ENCODE measurements at regions not wholly inside any gene's neighbourhood (a gene's known extent, or its start where the extent isn't known, plus 50 kb on each side); places are given as distances from the start of the nearest gene placed in this dataset.

DNA sequence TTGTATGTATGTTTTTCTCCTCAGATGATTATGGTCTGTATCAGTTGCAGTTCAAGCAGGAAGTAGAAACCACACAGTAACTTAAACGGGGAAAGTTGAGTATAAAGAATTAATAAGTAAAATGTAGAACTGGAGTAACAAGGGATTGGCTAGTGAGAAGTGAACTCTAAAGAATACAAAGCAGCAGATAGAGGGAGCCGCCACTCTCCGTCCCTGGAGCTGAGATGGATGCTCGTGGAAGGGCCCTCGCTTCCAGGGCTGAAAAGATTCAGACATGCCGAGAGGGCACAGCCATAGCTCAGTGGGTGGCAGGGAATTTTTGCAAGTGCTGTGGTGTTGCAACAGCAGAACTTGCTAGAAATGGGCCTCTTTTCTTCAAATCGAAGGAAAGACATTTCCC is 155.8 kb downstream of the COL6A3 start:
- DNase-seq = no peak
- TF ChIP-seq, protein P1, sequence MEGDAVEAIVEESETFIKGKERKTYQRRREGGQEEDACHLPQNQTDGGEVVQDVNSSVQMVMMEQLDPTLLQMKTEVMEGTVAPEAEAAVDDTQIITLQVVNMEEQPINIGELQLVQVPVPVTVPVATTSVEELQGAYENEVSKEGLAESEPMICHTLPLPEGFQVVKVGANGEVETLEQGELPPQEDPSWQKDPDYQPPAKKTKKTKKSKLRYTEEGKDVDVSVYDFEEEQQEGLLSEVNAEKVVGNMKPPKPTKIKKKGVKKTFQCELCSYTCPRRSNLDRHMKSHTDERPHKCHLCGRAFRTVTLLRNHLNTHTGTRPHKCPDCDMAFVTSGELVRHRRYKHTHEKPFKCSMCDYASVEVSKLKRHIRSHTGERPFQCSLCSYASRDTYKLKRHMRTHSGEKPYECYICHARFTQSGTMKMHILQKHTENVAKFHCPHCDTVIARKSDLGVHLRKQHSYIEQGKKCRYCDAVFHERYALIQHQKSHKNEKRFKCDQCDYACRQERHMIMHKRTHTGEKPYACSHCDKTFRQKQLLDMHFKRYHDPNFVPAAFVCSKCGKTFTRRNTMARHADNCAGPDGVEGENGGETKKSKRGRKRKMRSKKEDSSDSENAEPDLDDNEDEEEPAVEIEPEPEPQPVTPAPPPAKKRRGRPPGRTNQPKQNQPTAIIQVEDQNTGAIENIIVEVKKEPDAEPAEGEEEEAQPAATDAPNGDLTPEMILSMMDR (IDR thresholded peaks at IDR 0.05) = no peak
- POLR2A ChIA-PET = no interaction called here
- CTCF ChIA-PET = no interaction called here
- intact Hi-C loops (cut with micrococcal nuclease) = no loop called here
- Mint-ChIP-seq H3K36me3 (ENCODE audit: low read depth) (no peaks in the 10 kb centered on the region), H3K27ac (no peak overlapping the region), H3K4me1 (no peaks in the 10 kb centered on the region), H3K4me3 (no peak overlapping the region), H3K27me3 (peaks cover 9% of the 10 kb centered on the region), H3K9me3 (no peaks in the 10 kb centered on the region)
- ATAC-seq (ENCODE audit: low read depth) = no peak

DNA sequence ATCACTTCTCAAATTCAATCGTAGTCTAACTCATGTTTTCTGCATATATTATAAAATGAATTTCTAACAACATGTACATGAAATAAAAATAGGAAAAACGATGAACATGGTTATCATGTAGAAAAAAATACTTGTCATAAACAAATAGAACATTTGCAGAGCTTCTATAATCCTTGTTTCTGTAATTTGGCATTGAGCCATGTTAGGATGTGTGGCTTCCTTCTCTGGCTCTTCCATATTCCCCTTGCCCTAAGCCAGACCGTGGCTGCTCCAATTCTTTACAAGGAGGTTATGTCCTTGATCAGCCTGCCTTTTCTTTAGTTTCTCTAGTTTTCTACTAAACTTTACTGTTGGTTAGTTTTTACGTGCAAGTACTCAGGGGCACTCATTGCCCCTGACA is 155.3 kb downstream of the COL6A3 start:
- intact Hi-C loops (cut with micrococcal nuclease) = no loop called here
- H3K9me3 Mint-ChIP-seq = no peaks in the 10 kb centered on the region
- no peaks in the 10 kb centered on the region for H3K4me1 Mint-ChIP-seq
- TF ChIP-seq, protein P1 (IDR thresholded peaks at IDR 0.05) = no peak
- ATAC-seq (ENCODE audit: low read depth) = no peak
- POLR2A ChIA-PET = no interaction called here
- CTCF ChIA-PET = no interaction called here
- no peak overlapping the region for H3K4me3 Mint-ChIP-seq
- peaks cover 9% of the 10 kb centered on the region for H3K27me3 Mint-ChIP-seq
- no peaks in the 10 kb centered on the region for H3K36me3 Mint-ChIP-seq (ENCODE audit: low read depth)
- DNase-seq = no peak
- no peak overlapping the region for H3K27ac Mint-ChIP-seq

DNA sequence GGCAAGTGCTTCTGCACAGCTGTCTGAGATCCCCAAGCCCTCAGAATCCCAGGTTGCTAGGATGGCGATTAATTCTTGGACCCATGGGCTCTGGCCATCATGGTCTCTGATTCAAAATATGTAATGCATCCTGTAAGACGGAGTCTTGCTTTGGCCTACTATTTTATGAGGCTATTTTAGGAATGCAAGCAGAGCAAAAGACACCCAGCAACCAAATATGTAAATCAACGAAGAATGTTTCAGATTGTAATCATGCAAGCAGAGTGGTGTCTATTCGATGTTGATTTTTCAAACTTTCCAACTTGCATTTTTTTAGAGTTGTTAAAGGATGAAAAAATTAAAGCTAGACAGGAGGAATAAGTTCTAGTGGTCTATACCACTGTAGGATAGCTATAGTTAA is 154.8 kb downstream of the COL6A3 start:
- ChIA-PET POLR2A (no interaction called here), CTCF (no interaction called here)

DNA sequence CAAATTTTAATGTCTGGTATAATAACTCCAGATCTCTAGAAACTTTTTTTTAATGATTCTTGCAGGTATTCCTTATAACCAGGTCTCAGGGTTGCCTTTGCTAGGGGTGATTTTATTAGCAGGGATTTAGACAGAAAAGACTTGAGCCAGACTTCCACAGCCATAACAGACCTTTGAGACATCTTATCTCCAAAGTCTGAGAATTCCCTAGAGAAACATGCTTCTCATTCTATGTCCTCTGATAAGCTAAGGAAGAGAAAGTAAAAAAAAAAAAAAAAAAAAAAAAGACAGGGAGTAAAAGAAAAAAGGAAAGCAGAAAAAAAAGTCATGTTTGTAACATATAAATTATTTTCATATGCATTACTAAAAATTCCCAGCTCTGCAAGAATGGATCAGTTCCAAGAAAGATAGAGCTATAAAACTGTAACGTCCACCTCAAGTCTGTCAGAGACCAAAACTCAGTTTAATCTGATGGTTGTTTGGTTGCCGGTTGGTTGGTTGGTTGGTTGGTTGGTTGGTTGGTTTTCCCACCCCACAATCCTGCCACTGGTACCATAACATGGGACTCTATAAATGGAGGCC is 153.8 kb downstream of the COL6A3 start:
- TF ChIP-seq, protein P1 (IDR thresholded peaks at IDR 0.05) = no peak
- POLR2A ChIA-PET = no interaction called here
- Mint-ChIP-seq H3K4me1 (no peaks in the 10 kb centered on the region), H3K4me3 (no peak overlapping the region), H3K27ac (no peak overlapping the region), H3K36me3 (ENCODE audit: low read depth) (no peaks in the 10 kb centered on the region), H3K27me3 (peaks cover 9% of the 10 kb centered on the region), H3K9me3 (no peaks in the 10 kb centered on the region)
- CTCF ChIA-PET = no interaction called here
- ATAC-seq (ENCODE audit: low read depth) (no peak), DNase-seq (no peak)
- intact Hi-C loops (cut with micrococcal nuclease) = no loop called here

More for the DNA sequence above, 154.8 kb downstream of the COL6A3 start:
- Mint-ChIP-seq H3K27ac (no peak overlapping the region), H3K4me1 (no peaks in the 10 kb centered on the region), H3K4me3 (no peak overlapping the region), H3K36me3 (ENCODE audit: low read depth) (no peaks in the 10 kb centered on the region), H3K27me3 (peaks cover 9% of the 10 kb centered on the region), H3K9me3 (no peaks in the 10 kb centered on the region)
- TF ChIP-seq, protein P1 (IDR thresholded peaks at IDR 0.05) = no peak
- DNase-seq = no peak
- intact Hi-C loops (cut with micrococcal nuclease) = no loop called here
- ATAC-seq (ENCODE audit: low read depth) = no peak

DNA sequence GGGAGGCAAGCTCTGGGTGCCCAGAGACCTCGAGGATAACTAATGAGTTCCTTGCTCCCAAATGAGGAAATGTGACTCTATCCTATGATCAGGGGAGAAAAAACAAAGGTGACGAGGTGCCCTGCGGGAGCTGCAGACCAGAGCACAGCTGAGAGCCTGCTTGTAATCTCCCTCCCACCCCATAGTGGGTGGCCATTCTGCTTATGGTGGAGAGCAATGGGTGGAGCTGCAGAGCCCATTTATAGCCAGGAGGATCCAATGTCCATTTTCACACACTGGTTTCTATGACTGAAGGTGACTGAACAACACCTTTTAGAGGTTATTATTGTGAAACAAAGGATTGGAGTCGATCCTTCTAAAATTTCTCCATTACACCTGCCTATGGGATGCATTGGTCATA is 153.3 kb downstream of the COL6A3 start:
- ChIA-PET CTCF (no interaction called here), POLR2A (no interaction called here)
- DNase-seq (no peak), ATAC-seq (ENCODE audit: low read depth) (no peak)
- no peak overlapping the region for H3K27ac Mint-ChIP-seq
- H3K4me1 Mint-ChIP-seq = no peaks in the 10 kb centered on the region
- no peaks in the 10 kb centered on the region for H3K36me3 Mint-ChIP-seq (ENCODE audit: low read depth)
- H3K4me3 Mint-ChIP-seq = no peak overlapping the region
- no peaks in the 10 kb centered on the region for H3K9me3 Mint-ChIP-seq
- TF ChIP-seq, protein P1 (IDR thresholded peaks at IDR 0.05) = no peak
- H3K27me3 Mint-ChIP-seq = peaks cover 9% of the 10 kb centered on the region
- intact Hi-C loops (cut with micrococcal nuclease) = no loop called here
